Activated T-helper 2 cell treated with anti-CD3 and anti-CD28 coated beads, Interferon-gamma antibody, Interleukin-2, Interleukin-4, amounts not matched to agents 10 μg/mL and 5 μg/mL and 100 μg/mL, durations not matched to agents 14 hours and 24 hours and 36 hours (primary cell): ENCODE measurements at regions not wholly inside any gene's neighbourhood (a gene's known extent, or its start where the extent isn't known, plus 50 kb on each side); places are given as distances from the start of the nearest gene placed in this dataset.

Source experiments
- DNase-seq: peaks from one replicate; pipeline ENCODE4 v3.0.0; 2021; ENCODE audit warnings: low spot score
- H3K27ac Mint-ChIP-seq: one replicate; pipeline ENCODE4 v1.8.0; 2021; ENCODE audit warnings: mixed read lengths
- H3K27me3 Mint-ChIP-seq: one replicate; pipeline ENCODE4 v1.8.0; 2021; ENCODE audit warnings: low read depth, mixed read lengths
- H3K36me3 Mint-ChIP-seq: one replicate; pipeline ENCODE4 v1.8.0; 2021; ENCODE audit warnings: low read depth, mixed read lengths
- H3K4me1 Mint-ChIP-seq: one replicate; pipeline ENCODE4 v1.8.0; 2021; ENCODE audit warnings: low read depth, mixed read lengths
- H3K4me3 Mint-ChIP-seq: one replicate; pipeline ENCODE4 v1.8.0; 2021; ENCODE audit warnings: low read depth, mild to moderate bottlenecking, moderate library complexity, mixed read lengths
- H3K9me3 Mint-ChIP-seq: one replicate; pipeline ENCODE4 v1.8.0; 2021; ENCODE audit warnings: mixed read lengths
- intact Hi-C: fragments of 100-400 bp; cut with micrococcal nuclease; formaldehyde crosslinking; loops from one replicate; pipeline ENCODE4 v1.15.1; 2023

- H3K27me3 Mint-ChIP-seq, result peaks cover 2% of the 10 kb centered on the region
- H3K36me3 Mint-ChIP-seq, result no peaks in the 10 kb centered on the region
- no peak overlapping the region for H3K4me3 Mint-ChIP-seq
- H3K4me1 Mint-ChIP-seq, result no peaks in the 10 kb centered on the region
- DNase-seq, result no peak
- H3K27ac Mint-ChIP-seq, result no peak overlapping the region
- intact Hi-C loops, result no loop called here
- no peaks in the 10 kb centered on the region for H3K9me3 Mint-ChIP-seq
These were observed 137.8 kb downstream of the MRM1 start for GRCh38 chr17:36739208-36739607.

DNA sequence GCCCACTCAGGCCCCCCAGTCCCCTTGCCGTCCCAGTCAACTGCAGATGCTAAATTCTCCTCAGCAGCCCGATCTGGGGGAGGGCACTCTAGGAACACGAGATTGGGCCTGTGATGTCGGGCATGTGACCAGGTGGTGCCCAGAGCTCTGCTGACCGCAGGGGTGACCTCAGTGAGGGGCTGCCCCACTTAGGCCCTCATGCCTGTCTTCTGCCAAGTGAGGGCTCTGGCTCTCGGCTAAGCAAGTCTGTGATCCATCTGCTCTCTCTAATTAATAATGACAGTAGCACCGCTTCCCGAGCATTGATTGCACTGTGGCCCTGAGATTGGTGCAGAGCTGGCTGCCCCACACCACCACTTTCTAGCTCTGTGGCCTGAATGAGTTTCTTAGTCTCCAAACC lies 138.8 kb downstream of the MRM1 start:
- DNase-seq, result no peak
- intact Hi-C loops, result no loop called here
- H3K4me1 Mint-ChIP-seq, result no peaks in the 10 kb centered on the region
- H3K27me3 Mint-ChIP-seq, result peaks cover 2% of the 10 kb centered on the region
- no peak overlapping the region for H3K27ac Mint-ChIP-seq
- no peak overlapping the region for H3K4me3 Mint-ChIP-seq
- H3K9me3 Mint-ChIP-seq, result no peaks in the 10 kb centered on the region
- H3K36me3 Mint-ChIP-seq, result no peaks in the 10 kb centered on the region

GRCh38 chr17:36741019-36741902 lies 139.9 kb downstream of the MRM1 start:
- Mint-ChIP-seq H3K4me1 (no peaks in the 10 kb centered on the region), H3K27me3 (peaks cover 2% of the 10 kb centered on the region), H3K27ac (no peak overlapping the region), H3K9me3 (no peaks in the 10 kb centered on the region), H3K4me3 (no peak overlapping the region), H3K36me3 (no peaks in the 10 kb centered on the region)
- DNase-seq, result no peak
- intact Hi-C loops, result no loop called here

GRCh38 chr17:36742267-36743000 lies 141.1 kb downstream of the MRM1 start:
- Mint-ChIP-seq H3K36me3 (no peaks in the 10 kb centered on the region), H3K9me3 (no peaks in the 10 kb centered on the region), H3K4me1 (no peaks in the 10 kb centered on the region), H3K27ac (no peak overlapping the region), H3K4me3 (no peak overlapping the region), H3K27me3 (no peaks in the 10 kb centered on the region)
- intact Hi-C loops, result no loop called here
- no peak for DNase-seq

DNA sequence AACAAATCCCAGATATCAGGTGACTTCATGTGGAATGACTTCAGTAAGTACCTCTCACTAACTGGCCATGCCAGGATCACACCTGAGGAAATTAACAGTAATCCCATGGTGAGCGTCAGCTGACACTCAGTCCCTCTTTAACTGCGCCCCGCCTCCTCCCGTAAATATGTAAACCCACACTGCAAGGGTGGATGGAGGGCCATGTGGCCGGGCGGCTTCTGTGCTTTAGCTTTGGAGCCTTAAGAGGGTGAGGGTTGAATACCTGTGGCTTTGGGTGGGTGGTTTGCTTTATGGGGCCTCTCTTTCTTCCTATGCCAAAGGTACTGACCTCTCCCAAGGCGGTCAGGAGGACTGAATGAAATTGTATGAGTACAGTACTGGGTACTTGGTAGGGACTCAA lies 141.7 kb downstream of the MRM1 start:
- H3K36me3 Mint-ChIP-seq, result no peaks in the 10 kb centered on the region
- intact Hi-C loops, result no loop called here
- no peak overlapping the region for H3K27ac Mint-ChIP-seq
- no peak overlapping the region for H3K4me3 Mint-ChIP-seq
- no peaks in the 10 kb centered on the region for H3K9me3 Mint-ChIP-seq
- DNase-seq, result no peak
- H3K27me3 Mint-ChIP-seq, result no peaks in the 10 kb centered on the region
- H3K4me1 Mint-ChIP-seq, result no peaks in the 10 kb centered on the region

DNA sequence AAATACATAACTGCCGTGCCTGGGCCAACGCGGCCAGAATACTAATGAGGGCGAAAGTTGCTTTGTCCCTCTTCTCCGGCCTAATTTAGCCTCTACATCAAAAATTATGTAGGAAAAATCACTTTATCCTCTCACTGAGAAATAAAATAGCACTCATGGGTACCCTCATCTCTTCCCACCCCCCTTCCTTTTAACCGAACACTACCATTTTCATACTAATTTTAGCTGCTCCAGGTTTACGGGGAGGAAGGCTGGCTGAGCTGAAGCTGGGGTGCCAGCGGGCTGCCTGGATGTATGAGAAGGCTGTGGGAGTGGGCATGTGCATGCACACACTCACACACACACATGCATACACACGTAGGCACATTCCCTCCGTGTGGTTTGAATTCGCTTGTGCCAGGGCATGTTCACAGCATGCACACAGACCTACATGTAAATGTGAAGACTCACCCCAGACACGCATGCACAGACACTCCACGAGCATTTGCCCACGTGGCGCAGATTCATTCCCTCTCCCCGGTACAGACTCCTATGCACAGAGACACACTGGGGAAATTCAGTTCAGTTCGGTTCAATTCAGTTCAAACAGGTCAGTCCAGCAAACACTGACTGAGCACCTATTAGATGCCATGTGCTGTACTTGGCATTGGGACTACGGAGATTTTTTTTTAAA lies 145.1 kb downstream of the MRM1 start:
- Mint-ChIP-seq H3K27ac (no peak overlapping the region), H3K27me3 (no peaks in the 10 kb centered on the region), H3K36me3 (no peaks in the 10 kb centered on the region), H3K4me3 (no peak overlapping the region), H3K4me1 (no peaks in the 10 kb centered on the region), H3K9me3 (no peaks in the 10 kb centered on the region)
- intact Hi-C loops, result no loop called here
- no peak for DNase-seq

GRCh38 chr17:36747861-36748260 lies 146.5 kb downstream of the MRM1 start:
- intact Hi-C loops, result no loop called here
- H3K4me3 Mint-ChIP-seq, result no peak overlapping the region
- H3K27me3 Mint-ChIP-seq, result no peaks in the 10 kb centered on the region
- H3K9me3 Mint-ChIP-seq, result no peaks in the 10 kb centered on the region
- no peaks in the 10 kb centered on the region for H3K36me3 Mint-ChIP-seq
- no peak for DNase-seq
- no peak overlapping the region for H3K27ac Mint-ChIP-seq
- H3K4me1 Mint-ChIP-seq, result no peaks in the 10 kb centered on the region

DNA sequence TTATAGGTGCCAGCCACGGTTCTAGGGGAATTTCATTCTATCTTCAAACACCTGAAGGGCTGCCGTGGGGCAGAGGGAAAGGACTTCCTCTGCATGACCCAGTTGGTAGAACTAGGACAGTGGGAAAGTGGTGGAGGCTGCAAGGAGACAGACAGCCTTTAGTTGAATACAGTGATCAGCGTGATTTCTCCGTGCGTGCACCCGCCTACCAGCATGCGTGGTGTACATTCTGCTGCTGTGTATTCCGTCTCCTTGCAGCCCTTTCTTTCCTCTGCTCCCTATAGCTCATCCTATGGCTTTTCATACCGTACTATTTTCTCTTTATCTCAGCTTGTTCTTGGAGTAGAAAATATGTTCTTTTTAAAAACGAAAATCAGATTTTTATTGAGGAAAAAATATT lies 146.9 kb downstream of the MRM1 start:
- intact Hi-C loops, result no loop called here
- DNase-seq, result no peak
- no peaks in the 10 kb centered on the region for H3K9me3 Mint-ChIP-seq
- no peaks in the 10 kb centered on the region for H3K36me3 Mint-ChIP-seq
- no peaks in the 10 kb centered on the region for H3K27me3 Mint-ChIP-seq
- H3K4me1 Mint-ChIP-seq, result no peaks in the 10 kb centered on the region
- no peak overlapping the region for H3K4me3 Mint-ChIP-seq
- no peak overlapping the region for H3K27ac Mint-ChIP-seq

DNA sequence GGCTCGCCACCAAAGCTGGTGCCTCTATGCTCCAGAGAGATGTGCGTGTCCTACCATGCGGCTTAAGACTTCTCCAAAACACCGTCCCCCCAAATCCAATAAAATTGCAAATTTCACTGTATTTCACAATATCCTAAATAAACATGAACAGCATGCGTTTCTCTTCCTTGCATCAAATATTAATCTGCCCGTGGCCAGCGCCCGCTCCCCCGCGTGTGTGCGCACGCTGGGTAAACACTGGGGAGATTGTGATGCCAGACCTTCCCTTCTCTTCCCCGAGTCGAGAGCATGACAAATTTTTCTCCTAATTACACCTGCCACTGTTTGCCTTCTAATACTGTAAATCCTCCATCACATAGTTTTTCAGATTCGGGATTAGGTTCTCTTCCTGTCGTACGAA lies 148.1 kb downstream of the MRM1 start:
- intact Hi-C loops, result no loop called here
- H3K27ac Mint-ChIP-seq, result no peak overlapping the region
- no peak for DNase-seq
- H3K4me3 Mint-ChIP-seq, result no peak overlapping the region
- H3K9me3 Mint-ChIP-seq, result no peaks in the 10 kb centered on the region
- no peaks in the 10 kb centered on the region for H3K36me3 Mint-ChIP-seq
- H3K27me3 Mint-ChIP-seq, result no peaks in the 10 kb centered on the region
- no peaks in the 10 kb centered on the region for H3K4me1 Mint-ChIP-seq

DNA sequence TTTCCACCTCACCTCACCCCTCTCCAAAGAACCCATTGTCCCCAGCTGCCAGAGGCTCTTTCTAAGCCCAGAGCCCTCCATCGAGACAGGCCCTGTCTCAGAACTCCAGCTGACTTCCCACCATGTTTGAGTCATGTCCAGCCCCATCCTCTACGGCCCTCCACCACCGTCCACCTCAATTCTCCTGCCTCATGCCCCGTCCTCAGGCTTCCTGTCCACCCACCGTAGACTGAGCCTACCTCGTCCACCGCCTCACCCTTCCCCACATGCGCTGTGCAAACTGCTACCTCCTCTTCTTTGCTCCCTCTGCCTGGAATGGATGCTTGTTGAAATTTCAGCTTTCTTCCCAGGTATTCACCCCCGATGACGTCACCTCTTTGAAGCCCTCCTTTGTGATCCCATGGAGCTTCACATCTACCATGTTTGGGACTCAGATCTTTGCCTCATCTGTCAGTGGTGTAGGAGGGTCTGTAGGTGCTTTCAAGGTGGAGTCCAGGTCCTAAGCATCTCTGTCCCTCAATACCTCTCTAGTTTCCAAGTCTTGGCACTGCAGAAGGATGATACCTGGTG lies 149.0 kb downstream of the MRM1 start:
- Mint-ChIP-seq H3K27me3 (no peaks in the 10 kb centered on the region), H3K36me3 (no peaks in the 10 kb centered on the region), H3K4me1 (no peaks in the 10 kb centered on the region), H3K27ac (no peak overlapping the region), H3K9me3 (no peaks in the 10 kb centered on the region), H3K4me3 (no peak overlapping the region)
- intact Hi-C loops, result no loop called here
- DNase-seq, result no peak

DNA sequence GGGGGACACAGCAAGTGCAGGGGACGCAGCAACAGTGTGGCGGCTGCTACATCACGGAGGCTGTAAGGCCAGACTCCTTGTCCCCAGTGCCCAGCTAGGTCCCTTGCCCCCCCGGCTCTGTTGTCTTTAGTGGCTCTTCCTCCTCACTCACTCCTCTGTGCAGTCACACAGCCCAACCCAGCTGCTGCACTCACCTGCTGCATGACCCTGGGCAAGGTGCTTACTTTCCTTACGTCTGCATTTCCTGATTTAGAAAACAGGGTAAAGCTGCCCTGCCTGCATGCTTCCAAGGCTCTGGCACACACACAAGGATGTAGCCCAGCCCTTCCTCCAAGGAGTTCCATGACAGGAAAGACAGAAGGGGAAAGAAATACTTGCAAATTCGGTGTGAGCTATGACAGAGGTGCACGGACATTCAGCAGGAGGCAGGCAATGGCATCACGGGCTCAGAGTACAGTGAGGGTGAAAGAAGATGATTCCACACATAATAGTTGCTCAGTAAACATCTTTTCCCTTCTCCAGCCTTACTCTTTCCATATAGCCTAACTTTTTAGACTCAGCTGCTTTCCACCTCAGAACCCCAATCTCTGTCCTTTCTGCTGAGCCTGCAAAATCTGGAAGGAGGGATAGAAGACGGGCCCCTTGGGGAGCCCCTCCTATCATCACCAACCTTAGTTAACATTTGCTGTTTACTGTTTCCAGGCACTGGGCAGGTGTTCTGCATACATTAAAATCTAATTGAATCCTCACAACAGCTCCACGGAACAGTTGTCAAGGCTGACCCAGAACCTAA lies 150.9 kb downstream of the MRM1 start:
- intact Hi-C loops, result no loop called here
- no peaks in the 10 kb centered on the region for H3K4me1 Mint-ChIP-seq
- DNase-seq, result no peak
- H3K27me3 Mint-ChIP-seq, result no peaks in the 10 kb centered on the region
- H3K36me3 Mint-ChIP-seq, result no peaks in the 10 kb centered on the region
- no peaks in the 10 kb centered on the region for H3K9me3 Mint-ChIP-seq
- no peak overlapping the region for H3K27ac Mint-ChIP-seq
- H3K4me3 Mint-ChIP-seq, result no peak overlapping the region

DNA sequence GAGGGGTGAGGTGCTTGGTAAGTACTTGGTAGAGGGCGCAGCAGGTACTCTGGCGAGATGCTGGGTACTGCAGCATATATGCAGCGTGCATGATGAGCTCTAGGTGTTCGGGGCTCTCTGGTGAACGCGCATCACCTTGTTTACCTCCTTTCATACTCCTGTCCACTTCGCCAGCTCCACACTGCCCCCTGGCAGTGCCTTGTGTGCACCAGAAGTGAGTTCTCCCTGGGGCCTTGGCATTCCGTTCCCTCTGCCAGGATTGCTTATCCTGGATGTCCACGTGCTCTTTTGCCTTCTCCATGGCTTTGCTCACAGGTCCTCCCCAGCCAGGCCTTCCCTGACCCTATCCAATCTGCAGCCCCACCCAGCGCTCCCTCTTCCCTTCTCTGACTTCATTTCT lies 154.2 kb downstream of the MRM1 start:
- H3K4me3 Mint-ChIP-seq, result no peak overlapping the region
- DNase-seq, result peak; percentile 41
- no peaks in the 10 kb centered on the region for H3K4me1 Mint-ChIP-seq
- H3K36me3 Mint-ChIP-seq, result no peaks in the 10 kb centered on the region
- no peak overlapping the region for H3K27ac Mint-ChIP-seq
- intact Hi-C loops, result loop anchor here (2.0 kb wide), 1 partner anchor 127 kb away; no protein-coding TSS in a partner anchor
- no peaks in the 10 kb centered on the region for H3K27me3 Mint-ChIP-seq
- no peaks in the 10 kb centered on the region for H3K9me3 Mint-ChIP-seq
